Osteoblast (primary cell): ENCODE measurements at regions not wholly inside any gene's neighbourhood (a gene's known extent, or its start where the extent isn't known, plus 50 kb on each side); places are given as distances from the start of the nearest gene placed in this dataset.

ENCODE experiments used
- DNase-seq: peaks from one replicate; pipeline ENCODE4 v3.0.0; 2011; ENCODE audit warnings: low spot score, mixed read lengths; ENCODE audit not compliant: insufficient read length; ENCODE audit errors: missing footprints
- H2AFZ ChIP-seq: 2 replicates; pipeline ENCODE4 v1.6.0; 2011; ENCODE audit warnings: mild to moderate bottlenecking, low read length
- H3K27ac ChIP-seq: 2 replicates; pipeline ENCODE4 v1.5.1; 2011; ENCODE audit warnings: mild to moderate bottlenecking, low read depth, low read length, moderate library complexity
- H3K27me3 ChIP-seq: 2 replicates; pipeline ENCODE4 v1.6.0; 2012; ENCODE audit warnings: mild to moderate bottlenecking, control low read depth, inconsistent platforms, low read length, moderate library complexity; ENCODE audit not compliant: insufficient read depth
- H3K36me3 ChIP-seq: 2 replicates; pipeline ENCODE4 v1.5.1; 2011; ENCODE audit warnings: mild to moderate bottlenecking, low read length, control low read depth, moderate library complexity; ENCODE audit not compliant: insufficient read depth
- H3K4me1 ChIP-seq: 2 replicates; pipeline ENCODE4 v1.5.1; 2011; ENCODE audit warnings: mild to moderate bottlenecking, low read length, control low read depth, moderate library complexity; ENCODE audit not compliant: insufficient read depth
- H3K4me2 ChIP-seq: 2 replicates; pipeline ENCODE4 v1.6.0; 2011; ENCODE audit warnings: mild to moderate bottlenecking, low read length; ENCODE audit not compliant: insufficient read depth
- H3K4me3 ChIP-seq: fragments of 200-600 bp; sonication (generic); 3 replicates; pipeline ENCODE4 v1.5.1; 2012; ENCODE audit warnings: mild to moderate bottlenecking, low read length, inconsistent platforms; ENCODE audit not compliant: insufficient read depth
- H3K79me2 ChIP-seq: 2 replicates; pipeline ENCODE4 v1.6.0; 2012; ENCODE audit warnings: mild to moderate bottlenecking, low read length, control low read depth, inconsistent platforms; ENCODE audit not compliant: insufficient read depth
- H3K9me3 ChIP-seq: 2 replicates; pipeline ENCODE4 v1.5.1; 2011; ENCODE audit warnings: low read depth, low read length, control low read depth
- H4K20me1 ChIP-seq: 2 replicates; pipeline ENCODE4 v1.6.0; 2012; ENCODE audit warnings: mild to moderate bottlenecking, low read length, control low read depth; ENCODE audit not compliant: insufficient read depth
- TF ChIP-seq, protein P1 (sequence below): IDR thresholded peaks from 2 replicates; pipeline ENCODE4 v1.5.1; 2011; ENCODE audit warnings: mild to moderate bottlenecking, low read depth, low read length, moderate library complexity; ENCODE audit errors: extremely low read depth

DNA sequence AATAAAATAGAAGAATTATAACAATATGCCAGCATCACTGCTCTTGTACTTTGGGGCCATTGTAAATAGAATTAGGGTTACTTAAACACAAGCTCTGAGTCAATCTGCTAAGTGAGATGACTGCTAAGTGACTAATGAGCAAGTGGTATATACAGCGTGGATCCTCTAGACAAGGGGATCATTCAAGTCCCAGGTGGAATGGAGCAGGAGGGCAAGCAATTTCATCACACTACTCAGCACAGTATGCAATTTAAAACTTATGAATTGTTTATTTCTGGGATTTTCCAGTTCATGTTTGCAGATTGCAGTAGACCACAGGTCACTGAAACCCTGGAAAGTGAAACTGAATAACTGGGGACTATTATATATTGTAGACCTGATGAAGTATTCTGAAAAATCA, 235.3 kb downstream of the BTBD3 start:
- Histone ChIP-seq H3K4me3 (no peak overlapping the region), H4K20me1 (no peaks in the 10 kb centered on the region), H3K4me1 (no peaks in the 10 kb centered on the region), H3K27me3 (no peaks in the 10 kb centered on the region), H2AFZ (no peak overlapping the region), H3K36me3 (no peaks in the 10 kb centered on the region), H3K4me2 (no peak overlapping the region), H3K79me2 (no peaks in the 10 kb centered on the region), H3K9me3 (no peaks in the 10 kb centered on the region), H3K27ac (no peak overlapping the region)
- TF ChIP-seq, protein P1, sequence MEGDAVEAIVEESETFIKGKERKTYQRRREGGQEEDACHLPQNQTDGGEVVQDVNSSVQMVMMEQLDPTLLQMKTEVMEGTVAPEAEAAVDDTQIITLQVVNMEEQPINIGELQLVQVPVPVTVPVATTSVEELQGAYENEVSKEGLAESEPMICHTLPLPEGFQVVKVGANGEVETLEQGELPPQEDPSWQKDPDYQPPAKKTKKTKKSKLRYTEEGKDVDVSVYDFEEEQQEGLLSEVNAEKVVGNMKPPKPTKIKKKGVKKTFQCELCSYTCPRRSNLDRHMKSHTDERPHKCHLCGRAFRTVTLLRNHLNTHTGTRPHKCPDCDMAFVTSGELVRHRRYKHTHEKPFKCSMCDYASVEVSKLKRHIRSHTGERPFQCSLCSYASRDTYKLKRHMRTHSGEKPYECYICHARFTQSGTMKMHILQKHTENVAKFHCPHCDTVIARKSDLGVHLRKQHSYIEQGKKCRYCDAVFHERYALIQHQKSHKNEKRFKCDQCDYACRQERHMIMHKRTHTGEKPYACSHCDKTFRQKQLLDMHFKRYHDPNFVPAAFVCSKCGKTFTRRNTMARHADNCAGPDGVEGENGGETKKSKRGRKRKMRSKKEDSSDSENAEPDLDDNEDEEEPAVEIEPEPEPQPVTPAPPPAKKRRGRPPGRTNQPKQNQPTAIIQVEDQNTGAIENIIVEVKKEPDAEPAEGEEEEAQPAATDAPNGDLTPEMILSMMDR: no peak
- DNase-seq: no peak

DNA sequence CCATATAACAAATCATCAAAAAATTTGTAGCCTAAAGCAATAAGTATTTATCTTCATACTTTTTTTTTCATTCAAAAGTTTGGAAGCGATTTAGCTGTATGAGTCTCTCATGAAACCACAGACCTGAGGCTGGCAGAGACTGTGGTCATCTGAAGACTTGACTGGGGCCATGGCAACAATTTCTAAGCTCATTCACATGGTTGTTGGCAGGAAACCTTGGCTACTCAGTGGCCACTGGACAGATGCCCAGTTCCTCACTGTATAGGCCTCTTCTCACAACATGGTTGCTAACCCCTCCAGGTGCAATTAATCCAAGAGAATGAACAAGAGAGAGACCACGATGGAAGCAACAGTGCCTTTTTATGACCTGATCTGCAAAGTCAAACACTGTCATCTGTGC, 235.9 kb downstream of the BTBD3 start:
- Histone ChIP-seq H3K27me3 (no peaks in the 10 kb centered on the region), H3K4me1 (no peaks in the 10 kb centered on the region), H3K27ac (no peak overlapping the region), H3K4me3 (no peak overlapping the region), H3K36me3 (no peaks in the 10 kb centered on the region), H3K79me2 (no peaks in the 10 kb centered on the region), H3K4me2 (no peak overlapping the region), H4K20me1 (no peaks in the 10 kb centered on the region), H2AFZ (no peak overlapping the region), H3K9me3 (no peaks in the 10 kb centered on the region)
- no peak for DNase-seq
- TF ChIP-seq, protein P1: no peak

DNA sequence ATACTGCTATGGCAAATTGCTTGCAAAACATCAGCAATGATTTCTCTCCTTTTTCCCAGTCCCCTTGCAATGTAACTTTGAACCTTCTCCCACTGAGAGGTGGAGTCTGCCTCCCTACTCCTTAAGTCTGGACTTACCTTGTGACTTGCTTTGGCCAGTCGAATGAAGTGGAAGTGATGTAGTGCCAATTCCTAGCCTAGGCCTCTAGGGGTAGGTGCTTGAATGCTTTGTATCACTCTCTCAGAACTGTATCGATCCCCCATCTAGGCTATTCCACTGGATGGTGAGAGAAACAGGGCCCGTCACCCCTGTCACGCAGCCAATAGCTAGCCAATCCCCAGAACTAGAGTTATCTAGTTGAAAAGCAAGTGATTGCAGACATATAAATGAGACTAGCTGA, 238.6 kb downstream of the BTBD3 start:
- Histone ChIP-seq H2AFZ (no peak overlapping the region), H3K36me3 (no peaks in the 10 kb centered on the region), H3K4me2 (no peak overlapping the region), H3K4me3 (no peak overlapping the region), H3K27ac (no peak overlapping the region), H3K9me3 (no peaks in the 10 kb centered on the region), H3K4me1 (no peaks in the 10 kb centered on the region), H3K79me2 (no peaks in the 10 kb centered on the region), H3K27me3 (no peaks in the 10 kb centered on the region), H4K20me1 (no peaks in the 10 kb centered on the region)
- DNase-seq: no peak
- TF ChIP-seq, protein P1: no peak

DNA sequence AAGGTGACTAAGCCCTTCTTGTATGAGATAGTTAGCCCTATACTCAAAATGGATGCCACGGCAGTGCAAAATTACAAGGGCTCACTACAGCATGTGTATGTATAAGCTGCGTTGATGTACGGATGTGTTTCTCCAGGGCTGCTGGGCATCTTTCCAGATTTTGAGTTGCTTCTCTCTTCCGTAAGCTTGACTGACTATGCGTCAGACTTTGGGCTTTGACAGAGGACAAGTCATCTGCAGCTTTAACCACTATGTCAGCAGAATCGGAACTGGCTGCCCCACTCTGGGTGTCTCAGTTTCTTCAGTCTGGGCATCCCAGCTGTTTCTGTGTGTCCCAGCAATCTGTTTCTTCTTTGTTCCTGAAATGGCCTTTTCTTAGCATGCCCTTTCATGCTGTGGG, 241.6 kb downstream of the BTBD3 start:
- no peaks in the 10 kb centered on the region for H3K36me3 ChIP-seq
- DNase-seq: no peak
- no peak overlapping the region for H3K27ac ChIP-seq
- H3K4me2 ChIP-seq: no peak overlapping the region
- H3K4me1 ChIP-seq: no peaks in the 10 kb centered on the region
- no peaks in the 10 kb centered on the region for H3K79me2 ChIP-seq
- no peaks in the 10 kb centered on the region for H3K27me3 ChIP-seq
- TF ChIP-seq, protein P1: no peak
- H4K20me1 ChIP-seq: no peaks in the 10 kb centered on the region
- no peaks in the 10 kb centered on the region for H3K9me3 ChIP-seq
- no peak overlapping the region for H3K4me3 ChIP-seq
- no peak overlapping the region for H2AFZ ChIP-seq
